ENCODE measurements at regions not wholly inside any gene's neighbourhood (a gene's known extent, or its start where the extent isn't known, plus 50 kb on each side); places are given as distances from the start of the nearest gene placed in this dataset.

- no peak for TF ChIP-seq CTCF (IDR thresholded peaks at IDR 0.05; ENCODE audit: insufficient read depth, low read length)
- TF ChIP-seq POLR2AphosphoS5 (IDR thresholded peaks at IDR 0.05; ENCODE audit: low read depth) = no peak
- no peak for TF ChIP-seq SPI1 (IDR thresholded peaks at IDR 0.05; ENCODE audit: borderline replicate concordance, low read depth)
Observed at GRCh38 chr1:199182186-199182843, 543.5 kb downstream of the PTPRC start.

Measured in HL-60 (cell line).